ENCODE measurements at regions not wholly inside any gene's neighbourhood (a gene's known extent, or its start where the extent isn't known, plus 50 kb on each side); places are given as distances from the start of the nearest gene placed in this dataset.

DNA sequence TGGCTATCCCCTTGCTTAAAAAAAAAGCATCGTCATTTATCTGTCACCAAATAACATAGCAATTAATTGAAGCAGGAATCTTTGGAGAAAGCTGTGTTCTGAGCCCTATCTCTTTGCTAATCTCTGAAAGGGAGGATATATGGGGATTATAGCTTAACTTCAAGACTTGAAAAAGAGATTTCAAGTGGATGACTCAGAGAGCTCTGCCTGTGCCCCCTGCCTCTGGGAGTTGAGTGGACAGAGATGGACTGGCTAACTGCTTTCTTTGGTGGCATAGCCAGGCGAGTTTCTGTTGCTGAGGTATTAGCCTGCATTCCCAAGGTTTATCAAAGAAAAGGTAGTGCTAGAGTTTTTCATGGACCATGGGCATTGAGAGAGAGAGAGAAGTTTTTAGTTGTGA lies 91.6 kb downstream of the DDIT4L start:
- H2AFZ ChIP-seq (ENCODE audit: low read depth) = no peak overlapping the region
- H3K4me2 ChIP-seq = no peak overlapping the region
- H3K36me3 ChIP-seq (ENCODE audit: insufficient read depth) = no peaks in the 10 kb centered on the region
- H3K79me2 ChIP-seq (ENCODE audit: insufficient read depth, low read depth) = no peaks in the 10 kb centered on the region
- no peak overlapping the region for H3K27ac ChIP-seq
- H3K9ac ChIP-seq = no peak overlapping the region
- peaks cover 6% of the 10 kb centered on the region for H3K4me1 ChIP-seq (ENCODE audit: low read depth, poor library complexity, severe bottlenecking)
- H3K4me3 ChIP-seq (IDR thresholded peaks at IDR 0.05; ENCODE audit: insufficient read depth, low read depth, low read length) = no peak overlapping the region
- no peak for TF ChIP-seq CTCF (conservative IDR thresholded peaks at IDR 0.05; ENCODE audit: low read depth, low read length)
- no peaks in the 10 kb centered on the region for H4K20me1 ChIP-seq (ENCODE audit: insufficient read depth)
- H3K27me3 ChIP-seq (ENCODE audit: insufficient read depth, low read depth) = no peaks in the 10 kb centered on the region

GRCh38 chr4:100098011-100098545 lies 92.2 kb downstream of the DDIT4L start:
- H3K79me2 ChIP-seq (ENCODE audit: insufficient read depth, low read depth) = no peaks in the 10 kb centered on the region
- H3K36me3 ChIP-seq (ENCODE audit: insufficient read depth) = no peaks in the 10 kb centered on the region
- no peak overlapping the region for H3K4me2 ChIP-seq
- TF ChIP-seq CTCF (conservative IDR thresholded peaks at IDR 0.05; ENCODE audit: low read depth, low read length) = no peak
- no peak overlapping the region for H3K27ac ChIP-seq
- no peak overlapping the region for H3K4me3 ChIP-seq (IDR thresholded peaks at IDR 0.05; ENCODE audit: insufficient read depth, low read depth, low read length)
- peaks cover 8% of the 10 kb centered on the region for H3K4me1 ChIP-seq (ENCODE audit: low read depth, poor library complexity, severe bottlenecking)
- H3K9ac ChIP-seq = no peak overlapping the region
- no peak overlapping the region for H2AFZ ChIP-seq (ENCODE audit: low read depth)
- H4K20me1 ChIP-seq (ENCODE audit: insufficient read depth) = no peaks in the 10 kb centered on the region
- H3K27me3 ChIP-seq (ENCODE audit: insufficient read depth, low read depth) = no peaks in the 10 kb centered on the region

- Histone ChIP-seq H3K27ac (no peak overlapping the region), H3K4me2 (no peak overlapping the region), H3K4me1 (ENCODE audit: low read depth, poor library complexity, severe bottlenecking) (peaks cover 8% of the 10 kb centered on the region), H3K9ac (no peak overlapping the region), H3K4me3 (IDR thresholded peaks at IDR 0.05; ENCODE audit: insufficient read depth, low read depth, low read length) (no peak overlapping the region), H3K27me3 (ENCODE audit: insufficient read depth, low read depth) (no peaks in the 10 kb centered on the region), H3K79me2 (ENCODE audit: insufficient read depth, low read depth) (no peaks in the 10 kb centered on the region), H4K20me1 (ENCODE audit: insufficient read depth) (no peaks in the 10 kb centered on the region), H3K36me3 (ENCODE audit: insufficient read depth) (no peaks in the 10 kb centered on the region), H2AFZ (ENCODE audit: low read depth) (no peak overlapping the region)
- TF ChIP-seq CTCF (conservative IDR thresholded peaks at IDR 0.05; ENCODE audit: low read depth, low read length) = 0 out of 2 replicates have a peak, but pooled peaks have one; percentile 30
Observed at GRCh38 chr4:100095729-100096595, 94.3 kb downstream of the DDIT4L start.

DNA sequence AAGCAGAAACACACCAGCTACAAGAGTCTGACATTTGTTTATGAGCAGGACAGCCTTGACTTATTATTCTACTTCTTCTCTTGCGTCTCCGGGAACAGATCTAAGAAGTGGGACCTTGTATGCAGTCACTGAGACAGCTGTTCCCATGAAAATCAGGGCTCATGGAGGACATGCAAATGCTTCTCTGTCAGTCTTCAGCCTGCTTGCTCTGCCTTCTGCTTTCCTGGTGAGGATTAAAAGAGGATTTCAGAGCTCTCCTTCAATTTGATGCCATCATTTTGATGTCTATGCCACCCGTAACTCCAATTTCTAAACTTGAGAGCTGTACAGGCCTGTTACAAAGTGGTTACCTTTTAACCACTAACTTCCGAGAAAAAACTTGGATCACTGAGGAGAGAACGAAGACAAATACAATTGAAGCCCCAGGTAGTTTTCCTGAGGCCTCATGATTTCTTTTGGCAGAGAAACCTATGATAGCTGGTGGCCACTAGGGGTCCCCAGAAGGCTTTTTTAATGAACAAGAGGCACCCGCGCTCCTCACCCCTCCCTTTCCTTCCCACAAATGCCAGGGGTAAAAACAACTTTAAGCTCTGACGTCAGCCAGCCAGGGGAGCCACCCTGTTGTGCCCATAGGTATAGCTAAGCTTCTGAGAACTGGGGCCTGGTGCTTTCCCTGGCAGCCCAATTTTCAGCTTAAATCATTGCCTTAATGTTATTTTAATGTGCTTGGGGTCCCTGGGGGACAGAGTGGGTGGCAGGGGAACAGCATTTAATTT lies 97.0 kb downstream of the DDIT4L start:
- Histone ChIP-seq H3K9ac (no peak overlapping the region), H3K27me3 (ENCODE audit: insufficient read depth, low read depth) (no peaks in the 10 kb centered on the region), H2AFZ (ENCODE audit: low read depth) (peak overlapping the region; percentile 48; the same call in 1 of the 2 replicates), H3K79me2 (ENCODE audit: insufficient read depth, low read depth) (no peaks in the 10 kb centered on the region), H3K4me1 (ENCODE audit: low read depth, poor library complexity, severe bottlenecking) (peaks cover 8% of the 10 kb centered on the region), H3K36me3 (ENCODE audit: insufficient read depth) (no peaks in the 10 kb centered on the region), H4K20me1 (ENCODE audit: insufficient read depth) (no peaks in the 10 kb centered on the region), H3K4me3 (IDR thresholded peaks at IDR 0.05; ENCODE audit: insufficient read depth, low read depth, low read length) (no peak overlapping the region), H3K4me2 (0 out of 2 replicates have a peak overlapping the region, but pooled peaks have one; percentile 40), H3K27ac (no peak overlapping the region)
- TF ChIP-seq CTCF (conservative IDR thresholded peaks at IDR 0.05; ENCODE audit: low read depth, low read length) = peak; percentile 89

Data from KMS-11 (cell line).